GM10266 (cell line): ENCODE measurements at regions not wholly inside any gene's neighbourhood (a gene's known extent, or its start where the extent isn't known, plus 50 kb on each side); places are given as distances from the start of the nearest gene placed in this dataset.

Experiments
- DNase-seq: peaks from one replicate; pipeline ENCODE4 v3.0.0; 2012; ENCODE audit errors: extremely low spot score
- CTCF ChIP-seq: IDR thresholded peaks from 2 replicates; pipeline ENCODE4 v1.5.1; 2012; ENCODE audit warnings: mild to moderate bottlenecking, low read depth; ENCODE audit not compliant: control insufficient read depth, insufficient read depth; ENCODE audit errors: missing control alignments

GRCh38 chr10:4054656-4055435 lies 269.8 kb upstream of the KLF6 start:
- no peak for TF ChIP-seq CTCF
- DNase-seq = no peak

DNA sequence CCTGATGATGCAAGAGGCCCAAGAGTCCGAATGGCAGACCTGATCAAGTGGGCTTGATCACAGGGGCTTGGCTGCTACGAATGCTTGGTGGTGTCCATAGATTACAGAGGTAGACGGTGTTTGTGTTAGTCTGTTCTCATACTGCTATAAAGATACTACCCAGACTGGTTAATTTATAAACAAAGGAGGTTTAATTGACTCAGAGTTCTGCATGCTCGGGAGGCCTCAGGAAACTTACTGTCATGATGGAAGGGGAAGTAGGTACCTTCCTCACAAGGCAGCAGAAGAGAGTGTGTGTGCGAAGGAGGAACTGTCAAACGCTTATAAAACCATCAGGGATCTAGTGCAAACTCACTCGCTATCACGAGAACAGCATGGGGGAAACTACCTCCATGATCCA lies 268.9 kb upstream of the KLF6 start:
- DNase-seq = no peak
- no peak for TF ChIP-seq CTCF

- no peak for TF ChIP-seq CTCF
- no peak for DNase-seq
These were observed 266.7 kb upstream of the KLF6 start for GRCh38 chr10:4051641-4052151.

DNA sequence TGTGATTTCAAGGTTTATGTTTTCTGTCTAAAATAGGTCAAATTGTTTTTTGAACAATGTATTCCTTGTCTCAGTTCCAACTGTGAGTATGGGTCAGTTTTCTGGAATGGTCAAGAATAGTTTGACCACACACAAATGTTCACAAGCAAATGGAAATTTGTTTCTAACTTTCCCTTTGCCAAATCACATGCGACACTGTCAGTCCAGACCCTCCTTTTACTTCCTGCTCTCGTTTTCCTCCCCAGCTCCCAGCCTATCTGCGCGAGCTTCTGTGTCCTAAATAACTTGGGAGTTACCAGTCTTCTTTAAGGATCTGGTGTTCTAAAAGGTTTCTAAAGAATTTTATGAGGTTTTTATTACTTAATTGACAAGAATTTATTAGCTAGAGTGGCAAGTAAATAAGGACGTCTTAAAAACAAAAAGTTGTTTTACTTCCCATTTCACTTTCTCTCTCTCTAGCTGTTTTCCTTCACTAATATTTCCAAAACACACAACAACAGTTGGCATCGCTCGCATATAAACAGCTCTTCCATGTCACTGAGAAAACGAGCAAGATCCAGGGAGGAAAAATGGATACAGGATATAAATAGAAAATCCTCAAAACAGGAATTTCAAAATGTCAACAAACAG lies 266.1 kb upstream of the KLF6 start:
- no peak for TF ChIP-seq CTCF
- no peak for DNase-seq

GRCh38 chr10:4050061-4050460 lies 265.1 kb upstream of the KLF6 start:
- TF ChIP-seq CTCF = no peak

DNA sequence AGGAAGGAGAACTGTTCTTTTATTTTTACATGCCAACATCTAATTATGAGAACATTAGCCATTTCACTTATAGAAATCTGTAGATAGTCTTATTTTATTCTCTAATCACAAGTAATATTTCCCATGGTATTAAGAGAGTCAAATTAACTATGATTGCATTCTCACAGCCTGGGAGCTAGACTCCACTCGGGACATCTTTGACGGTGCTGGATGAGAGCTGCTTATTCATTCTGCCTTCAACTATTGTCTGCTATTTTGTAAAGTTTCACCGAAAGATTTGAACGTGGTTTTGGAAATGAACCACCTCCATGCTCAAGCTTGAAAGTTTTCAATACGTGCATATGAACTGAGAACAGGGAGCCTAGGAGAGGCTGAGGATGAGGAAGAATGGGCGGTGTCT lies 264.3 kb upstream of the KLF6 start:
- TF ChIP-seq CTCF = no peak

More at GRCh38 chr10:4050061-4050460, 265.1 kb upstream of the KLF6 start:
- no peak for DNase-seq

More for the DNA sequence above, 264.3 kb upstream of the KLF6 start:
- no peak for DNase-seq
